ENCODE measurements at regions not wholly inside any gene's neighbourhood (a gene's known extent, or its start where the extent isn't known, plus 50 kb on each side); places are given as distances from the start of the nearest gene placed in this dataset.

DNA sequence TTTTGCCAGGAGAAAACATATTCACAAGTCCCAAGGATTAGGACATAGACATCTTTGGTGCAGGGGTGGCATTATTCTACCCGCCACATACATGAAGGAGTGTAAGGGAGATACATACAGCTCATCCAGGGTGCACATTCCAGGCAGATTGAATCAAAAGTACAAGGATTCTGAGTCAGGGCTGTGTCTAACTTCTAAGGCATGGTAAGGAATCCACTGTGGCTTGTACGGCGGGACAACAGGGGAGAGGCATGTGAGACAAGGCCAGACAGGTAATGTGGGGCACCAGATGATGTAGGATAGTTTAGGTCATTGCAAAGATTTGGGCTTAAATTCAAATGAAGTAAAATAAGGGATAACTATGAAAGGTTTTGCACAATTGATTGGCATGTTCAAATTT, 780.9 kb downstream of the C6orf118 start:
- no peak overlapping the region for H3K4me3 ChIP-seq (ENCODE audit: control insufficient read depth in 2 of 3, extremely low read depth in 1 of 3, insufficient read depth in 2 of 3, low read depth in 1 of 3, low read length in 3 of 3)
- H3K27ac ChIP-seq (ENCODE audit: control insufficient read depth, insufficient read depth, low read length), result no peak overlapping the region
- H3K9me3 ChIP-seq (ENCODE audit: control insufficient read depth, low read depth, low read length), result no peaks in the 10 kb centered on the region
- DNase-seq (ENCODE audit: low read depth, low spot score) (peak; percentile 7), FAIRE-seq (no peak)
- no peaks in the 10 kb centered on the region for H3K27me3 ChIP-seq (ENCODE audit: control insufficient read depth, extremely low read depth, insufficient read depth, low read length)
- no peak overlapping the region for H2AFZ ChIP-seq (ENCODE audit: control insufficient read depth, low read length)
- H4K20me1 ChIP-seq (ENCODE audit: control insufficient read depth, extremely low read depth, insufficient read depth, low read length), result no peaks in the 10 kb centered on the region
- TF ChIP-seq CTCF (optimal IDR thresholded peaks at IDR 0.05 in 1 of 3, IDR thresholded peaks at IDR 0.05 in 1 of 3, conservative IDR thresholded peaks at IDR 0.05 in 1 of 3; ENCODE audit: extremely low read depth in 1 of 3, insufficient read depth in 2 of 3, low read length in 3 of 3) (no peak), EZH2 (IDR thresholded peaks at IDR 0.05; ENCODE audit: low read length) (no peak)
- no peaks in the 10 kb centered on the region for H3K36me3 ChIP-seq (ENCODE audit: control insufficient read depth in 2 of 2, extremely low read depth in 1 of 2, insufficient read depth in 2 of 2, low read length in 2 of 2)
- dilution Hi-C loops (cut with MboI; ENCODE audit: extremely low pct_ligation_motif_present, low sequenced_read_pairs), result no loop called here
- no peaks in the 10 kb centered on the region for H3K79me2 ChIP-seq (ENCODE audit: control insufficient read depth, insufficient read depth, low read length)
- H3K9ac ChIP-seq (ENCODE audit: control insufficient read depth, extremely low read depth, insufficient read depth, low read length), result no peak overlapping the region
- no peaks in the 10 kb centered on the region for H3K9me1 ChIP-seq (ENCODE audit: control insufficient read depth, extremely low read depth, insufficient read depth, low read length)
- H3K4me2 ChIP-seq (ENCODE audit: control insufficient read depth, extremely low read depth, insufficient read depth, low read depth, low read length), result no peak overlapping the region
- H3K4me1 ChIP-seq (ENCODE audit: control insufficient read depth, extremely low read depth, insufficient read depth, low read length), result no peaks in the 10 kb centered on the region

DNA sequence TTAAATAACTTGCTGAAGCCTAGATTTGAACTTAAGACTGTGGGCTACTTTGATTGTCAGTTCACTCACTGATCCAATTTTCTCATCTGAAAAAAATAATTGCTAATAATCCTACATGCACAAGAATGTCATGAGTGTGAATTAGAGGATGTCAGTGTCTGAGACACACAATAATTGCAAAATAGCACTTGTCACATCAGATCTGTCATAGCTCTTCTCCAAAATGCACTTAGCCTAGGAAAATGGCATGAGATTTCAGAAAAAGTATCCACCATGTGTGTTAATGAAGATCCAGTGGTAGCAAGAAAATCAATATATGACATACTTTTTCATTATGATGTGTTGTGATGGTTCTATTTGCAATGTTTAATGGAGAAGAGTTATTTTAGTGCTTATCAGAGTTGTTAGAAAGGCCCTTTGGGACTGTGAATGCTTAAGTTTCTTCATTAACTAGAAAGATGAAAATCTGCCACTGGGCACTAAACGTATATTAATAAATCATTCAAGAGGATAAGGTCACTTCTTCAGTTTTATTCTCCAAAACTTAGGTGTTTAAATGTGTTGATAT, 786.2 kb downstream of the C6orf118 start:
- no peak for DNase-seq (ENCODE audit: low read depth, low spot score)
- no peaks in the 10 kb centered on the region for H3K79me2 ChIP-seq (ENCODE audit: control insufficient read depth, insufficient read depth, low read length)
- H2AFZ ChIP-seq (ENCODE audit: control insufficient read depth, low read length), result no peak overlapping the region
- H3K27me3 ChIP-seq (ENCODE audit: control insufficient read depth, extremely low read depth, insufficient read depth, low read length), result no peaks in the 10 kb centered on the region
- no peaks in the 10 kb centered on the region for H3K36me3 ChIP-seq (ENCODE audit: control insufficient read depth in 2 of 2, extremely low read depth in 1 of 2, insufficient read depth in 2 of 2, low read length in 2 of 2)
- H3K4me1 ChIP-seq (ENCODE audit: control insufficient read depth, extremely low read depth, insufficient read depth, low read length), result no peaks in the 10 kb centered on the region
- H3K4me3 ChIP-seq (ENCODE audit: control insufficient read depth in 2 of 3, extremely low read depth in 1 of 3, insufficient read depth in 2 of 3, low read depth in 1 of 3, low read length in 3 of 3), result no peak overlapping the region
- no peak for FAIRE-seq
- dilution Hi-C loops (cut with MboI; ENCODE audit: extremely low pct_ligation_motif_present, low sequenced_read_pairs), result no loop called here
- no peak overlapping the region for H3K9ac ChIP-seq (ENCODE audit: control insufficient read depth, extremely low read depth, insufficient read depth, low read length)
- no peak for TF ChIP-seq CTCF (optimal IDR thresholded peaks at IDR 0.05 in 1 of 3, IDR thresholded peaks at IDR 0.05 in 1 of 3, conservative IDR thresholded peaks at IDR 0.05 in 1 of 3; ENCODE audit: extremely low read depth in 1 of 3, insufficient read depth in 2 of 3, low read length in 3 of 3)
- no peaks in the 10 kb centered on the region for H3K9me1 ChIP-seq (ENCODE audit: control insufficient read depth, extremely low read depth, insufficient read depth, low read length)
- no peaks in the 10 kb centered on the region for H3K9me3 ChIP-seq (ENCODE audit: control insufficient read depth, low read depth, low read length)
- no peak overlapping the region for H3K27ac ChIP-seq (ENCODE audit: control insufficient read depth, insufficient read depth, low read length)
- H4K20me1 ChIP-seq (ENCODE audit: control insufficient read depth, extremely low read depth, insufficient read depth, low read length), result no peaks in the 10 kb centered on the region
- H3K4me2 ChIP-seq (ENCODE audit: control insufficient read depth, extremely low read depth, insufficient read depth, low read depth, low read length), result no peak overlapping the region

Data from keratinocyte (primary cell).